NCI-H1105 treated with DMSO at 0.1 percent for 48 hours (cell line): ENCODE measurements at regions not wholly inside any gene's neighbourhood (a gene's known extent, or its start where the extent isn't known, plus 50 kb on each side); places are given as distances from the start of the nearest gene placed in this dataset.

Source experiments
- DNase-seq: peaks from one replicate; lab custom pipeline; 2025; lab: John Stamatoyannopoulos, UW

GRCh38 chr3:151935446-151935845, 62.0 kb downstream of the SUCNR1 start:
- DNase-seq, result no peak

GRCh38 chr3:151940481-151940880, 67.0 kb downstream of the SUCNR1 start:
- no peak for DNase-seq

GRCh38 chr3:151943539-151943938, 70.1 kb downstream of the SUCNR1 start:
- DNase-seq, result no peak

GRCh38 chr3:151944356-151944755, 70.9 kb downstream of the SUCNR1 start:
- DNase-seq, result no peak

- DNase-seq, result no peak
Observed at GRCh38 chr3:151946606-151947005, 73.2 kb downstream of the SUCNR1 start.

GRCh38 chr3:151949706-151950105, 76.3 kb downstream of the SUCNR1 start:
- no peak for DNase-seq

GRCh38 chr3:151955356-151955755, 81.9 kb downstream of the SUCNR1 start:
- no peak for DNase-seq

- no peak for DNase-seq
Observed at GRCh38 chr3:151960961-151961580, 87.6 kb downstream of the SUCNR1 start.

- no peak for DNase-seq
Observed at GRCh38 chr3:151962352-151962751, 88.9 kb downstream of the SUCNR1 start.

GRCh38 chr3:151962912-151963311, 89.5 kb downstream of the SUCNR1 start:
- no peak for DNase-seq

GRCh38 chr3:151964743-151965142, 91.3 kb downstream of the SUCNR1 start:
- DNase-seq, result no peak

- no peak for DNase-seq
Observed at GRCh38 chr3:151969026-151969642, 95.7 kb downstream of the SUCNR1 start.

GRCh38 chr3:151971814-151972579, 98.6 kb downstream of the SUCNR1 start:
- DNase-seq, result peak; percentile 99

GRCh38 chr3:151974067-151974466, 100.6 kb downstream of the SUCNR1 start:
- no peak for DNase-seq

- no peak for DNase-seq
Observed at GRCh38 chr3:151976211-151977050, 103.0 kb downstream of the SUCNR1 start.

- no peak for DNase-seq
Observed at GRCh38 chr3:151979906-151980305, 106.5 kb downstream of the SUCNR1 start.

GRCh38 chr3:151983538-151983937, 110.1 kb downstream of the SUCNR1 start:
- no peak for DNase-seq

- no peak for DNase-seq
Observed at GRCh38 chr3:151985787-151986430, 112.5 kb downstream of the SUCNR1 start.

- DNase-seq, result no peak
Observed at GRCh38 chr3:151987893-151988292, 114.5 kb downstream of the SUCNR1 start.

- DNase-seq, result no peak
Observed at GRCh38 chr3:151989621-151990020, 116.2 kb downstream of the SUCNR1 start.

- DNase-seq, result no peak
Observed at GRCh38 chr3:151990696-151991376, 117.4 kb downstream of the SUCNR1 start.
